Stimulated activated naive CD8-positive, alpha-beta T cell treated with anti-CD3 and anti-CD28 coated beads, Interleukin-15, amount 100 ng/mL, for 72 hours (primary cell): ENCODE measurements at regions not wholly inside any gene's neighbourhood (a gene's known extent, or its start where the extent isn't known, plus 50 kb on each side); places are given as distances from the start of the nearest gene placed in this dataset.
"Not testable (repeated sequence)": the region's sequence is repeated elsewhere in the genome, so short reads cannot be mapped to it uniquely, and the experiment has no call there.

Experiments used
- ATAC-seq: fragments of 150-1000 bp; cut with Tn5 transposase; 2 replicates; pipeline ENCODE4 v1.10.0; 2021; ENCODE audit warnings: mild to moderate bottlenecking, moderate library complexity
- DNase-seq, 2 donors: peaks; one replicate each; pipeline ENCODE4 v3.0.0; 2021 to 2022
- H3K27ac Mint-ChIP-seq, 2 donors: one replicate each; pipeline ENCODE4 v1.8.0; 2022; ENCODE audit warnings: mild to moderate bottlenecking in 2 of 2, mixed read lengths in 2 of 2, moderate library complexity in 2 of 2
- H3K27me3 Mint-ChIP-seq: one replicate; pipeline ENCODE4 v1.8.0; 2022; ENCODE audit warnings: mixed read lengths
- H3K4me1 Mint-ChIP-seq: one replicate; pipeline ENCODE4 v1.8.0; 2022; ENCODE audit warnings: mild to moderate bottlenecking, mixed read lengths
- H3K4me3 Mint-ChIP-seq, 2 donors: one replicate each; pipeline ENCODE4 v1.8.0; 2022; ENCODE audit warnings: mild to moderate bottlenecking in 2 of 2, mixed read lengths in 2 of 2, moderate library complexity in 1 of 2
- H3K9me3 Mint-ChIP-seq, 2 donors: one replicate each; pipeline ENCODE4 v1.8.0; 2022; ENCODE audit warnings: mixed read lengths in 2 of 2

- not testable (repeated sequence) for H3K27me3 Mint-ChIP-seq, H3K4me3 Mint-ChIP-seq, H3K27ac Mint-ChIP-seq, H3K9me3 Mint-ChIP-seq, DNase-seq, H3K4me1 Mint-ChIP-seq
- ATAC-seq = peak; percentile 15
Observed at GRCh38 chr22:11017108-11017507, 4510.9 kb upstream of the OR11H1 start.

- H3K27ac Mint-ChIP-seq, DNase-seq, H3K27me3 Mint-ChIP-seq, H3K4me1 Mint-ChIP-seq, H3K4me3 Mint-ChIP-seq: not testable (repeated sequence)
- peak; percentile 48 for ATAC-seq
- H3K9me3 Mint-ChIP-seq = peaks cover 8 to 14% of the 10 kb centered on the region in 2 donors
Observed at GRCh38 chr22:11020522-11020921, 4507.5 kb upstream of the OR11H1 start.

GRCh38 chr22:11026541-11026940, 4501.5 kb upstream of the OR11H1 start:
- not testable (repeated sequence) for H3K4me1 Mint-ChIP-seq, ATAC-seq, DNase-seq, H3K27me3 Mint-ChIP-seq, H3K27ac Mint-ChIP-seq, H3K4me3 Mint-ChIP-seq
- H3K9me3 Mint-ChIP-seq = peaks cover 36 to 42% of the 10 kb centered on the region in 2 donors

- peaks cover 41 to 47% of the 10 kb centered on the region in 2 donors for H3K9me3 Mint-ChIP-seq
- not testable (repeated sequence) for ATAC-seq, H3K27ac Mint-ChIP-seq, DNase-seq, H3K27me3 Mint-ChIP-seq, H3K4me1 Mint-ChIP-seq, H3K4me3 Mint-ChIP-seq
Observed at GRCh38 chr22:11027064-11027463, 4500.9 kb upstream of the OR11H1 start.

GRCh38 chr22:11027532-11027931, 4500.5 kb upstream of the OR11H1 start:
- H3K4me3 Mint-ChIP-seq, H3K4me1 Mint-ChIP-seq, H3K27me3 Mint-ChIP-seq, H3K27ac Mint-ChIP-seq, ATAC-seq, DNase-seq: not testable (repeated sequence)
- peaks cover 44 to 49% of the 10 kb centered on the region in 2 donors for H3K9me3 Mint-ChIP-seq

GRCh38 chr22:11028180-11028579, 4499.8 kb upstream of the OR11H1 start:
- H3K27ac Mint-ChIP-seq, ATAC-seq, H3K4me1 Mint-ChIP-seq, DNase-seq, H3K27me3 Mint-ChIP-seq, H3K4me3 Mint-ChIP-seq: not testable (repeated sequence)
- peaks cover 39 to 45% of the 10 kb centered on the region in 2 donors for H3K9me3 Mint-ChIP-seq

- H3K4me3 Mint-ChIP-seq, H3K27ac Mint-ChIP-seq, ATAC-seq, DNase-seq, H3K27me3 Mint-ChIP-seq, H3K4me1 Mint-ChIP-seq: not testable (repeated sequence)
- H3K9me3 Mint-ChIP-seq = peaks cover 39 to 48% of the 10 kb centered on the region in 2 donors
Observed at GRCh38 chr22:11029534-11029933, 4498.5 kb upstream of the OR11H1 start.

- H3K4me3 Mint-ChIP-seq, H3K27ac Mint-ChIP-seq, DNase-seq, H3K4me1 Mint-ChIP-seq, ATAC-seq, H3K27me3 Mint-ChIP-seq: not testable (repeated sequence)
- peaks cover 43 to 52% of the 10 kb centered on the region in 2 donors for H3K9me3 Mint-ChIP-seq
Observed at GRCh38 chr22:11029967-11030366, 4498.0 kb upstream of the OR11H1 start.

GRCh38 chr22:11030571-11031410, 4497.2 kb upstream of the OR11H1 start:
- H3K27me3 Mint-ChIP-seq, ATAC-seq, H3K27ac Mint-ChIP-seq, DNase-seq, H3K4me3 Mint-ChIP-seq, H3K4me1 Mint-ChIP-seq: not testable (repeated sequence)
- peaks cover 45 to 60% of the 10 kb centered on the region in 2 donors for H3K9me3 Mint-ChIP-seq

GRCh38 chr22:11032115-11032514, 4495.9 kb upstream of the OR11H1 start:
- H3K27ac Mint-ChIP-seq, H3K4me1 Mint-ChIP-seq, H3K27me3 Mint-ChIP-seq, H3K4me3 Mint-ChIP-seq, DNase-seq, ATAC-seq: not testable (repeated sequence)
- peaks cover 53 to 72% of the 10 kb centered on the region in 2 donors for H3K9me3 Mint-ChIP-seq

- not testable (repeated sequence) for H3K27ac Mint-ChIP-seq, H3K4me3 Mint-ChIP-seq, DNase-seq, H3K27me3 Mint-ChIP-seq, ATAC-seq, H3K4me1 Mint-ChIP-seq
- H3K9me3 Mint-ChIP-seq = peaks cover 55 to 78% of the 10 kb centered on the region in 2 donors
Observed at GRCh38 chr22:11034660-11034987, 4493.4 kb upstream of the OR11H1 start.

- H3K4me3 Mint-ChIP-seq, H3K4me1 Mint-ChIP-seq, H3K27ac Mint-ChIP-seq, H3K27me3 Mint-ChIP-seq, ATAC-seq, DNase-seq: not testable (repeated sequence)
- H3K9me3 Mint-ChIP-seq = peaks cover 57 to 76% of the 10 kb centered on the region in 2 donors
Observed at GRCh38 chr22:11035031-11035873, 4492.7 kb upstream of the OR11H1 start.

GRCh38 chr22:11037314-11037713, 4490.7 kb upstream of the OR11H1 start:
- not testable (repeated sequence) for H3K27ac Mint-ChIP-seq, H3K4me1 Mint-ChIP-seq, ATAC-seq, H3K27me3 Mint-ChIP-seq, H3K4me3 Mint-ChIP-seq, DNase-seq
- H3K9me3 Mint-ChIP-seq = peaks cover 59 to 74% of the 10 kb centered on the region in 2 donors

- H3K27me3 Mint-ChIP-seq, ATAC-seq, DNase-seq, H3K27ac Mint-ChIP-seq, H3K4me1 Mint-ChIP-seq, H3K4me3 Mint-ChIP-seq: not testable (repeated sequence)
- peaks cover 60 to 75% of the 10 kb centered on the region in 2 donors for H3K9me3 Mint-ChIP-seq
Observed at GRCh38 chr22:11037814-11038213, 4490.2 kb upstream of the OR11H1 start.

GRCh38 chr22:11038786-11039185, 4489.2 kb upstream of the OR11H1 start:
- peaks cover 68 to 71% of the 10 kb centered on the region in 2 donors for H3K9me3 Mint-ChIP-seq
- H3K4me3 Mint-ChIP-seq, DNase-seq, H3K27ac Mint-ChIP-seq, ATAC-seq, H3K27me3 Mint-ChIP-seq, H3K4me1 Mint-ChIP-seq: not testable (repeated sequence)

GRCh38 chr22:11041416-11041815, 4486.6 kb upstream of the OR11H1 start:
- not testable (repeated sequence) for DNase-seq, H3K27me3 Mint-ChIP-seq, H3K27ac Mint-ChIP-seq, ATAC-seq, H3K4me3 Mint-ChIP-seq, H3K4me1 Mint-ChIP-seq
- H3K9me3 Mint-ChIP-seq = peaks cover 48 to 54% of the 10 kb centered on the region in 2 donors
